ENCODE measurements at regions not wholly inside any gene's neighbourhood (a gene's known extent, or its start where the extent isn't known, plus 50 kb on each side); places are given as distances from the start of the nearest gene placed in this dataset.

DNA sequence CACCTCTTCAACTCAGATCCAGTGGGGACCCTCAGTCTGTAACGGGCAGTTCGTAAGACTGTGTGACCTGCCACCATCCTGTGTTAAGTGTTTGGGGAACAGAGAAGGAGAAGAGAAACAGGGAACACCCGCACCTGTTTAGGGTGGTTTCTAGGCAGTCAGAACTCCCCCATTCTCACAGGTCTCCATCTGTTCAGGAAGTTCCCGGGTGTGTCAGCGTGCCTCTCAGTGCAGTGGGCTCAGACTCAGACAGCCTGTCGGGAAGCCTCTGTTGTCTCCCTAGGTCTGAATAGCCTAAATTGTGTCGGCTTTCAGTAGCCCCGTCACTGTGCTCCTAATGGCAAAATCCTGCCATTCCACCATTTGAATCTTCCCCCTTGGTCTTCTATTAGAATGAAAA, 256.6 kb downstream of the LOXHD1 start:
- Histone ChIP-seq H3K56ac (replicated peaks; ENCODE audit: insufficient read length, low read depth, low read length) (no peak overlapping the region), H2AFZ (ENCODE audit: low read length) (no peak overlapping the region), H3K4me3 (ENCODE audit: extremely low read depth in 1 of 4, insufficient read depth in 2 of 4, low read depth in 3 of 4, low read length in 4 of 4) (no peak overlapping the region), H3K4me2 (ENCODE audit: insufficient read depth in 1 of 2, low read depth in 2 of 2, low read length in 2 of 2) (no peak overlapping the region), H3K9ac (replicated peaks in 1 of 4; ENCODE audit: extremely low read depth in 1 of 4, low read depth in 3 of 4, low read length in 3 of 4) (no peak overlapping the region), H2BK20ac (ENCODE audit: low read length) (no peak overlapping the region), H3K27ac (ENCODE audit: low read depth, low read length) (no peak overlapping the region), H4K20me1 (replicated peaks in 1 of 2; ENCODE audit: control insufficient read depth in 1 of 2, insufficient read depth in 2 of 2, low read length in 2 of 2) (peaks cover 0 to 7% of the 10 kb centered on the region in 2 experiments), H2BK12ac (ENCODE audit: low read depth, low read length) (no peak overlapping the region), H3K23ac (ENCODE audit: insufficient read length) (no peak overlapping the region), H2BK5ac (ENCODE audit: low read depth, low read length) (no peak overlapping the region), H3K27me3 (replicated peaks in 1 of 4; ENCODE audit: control insufficient read depth in 3 of 4, extremely low read depth in 1 of 4, insufficient read depth in 3 of 4, low read length in 3 of 4) (no peaks in the 10 kb centered on the region; a peak in 2 of 7 replicates), H4K91ac (replicated peaks; ENCODE audit: insufficient read length, low read length) (no peak overlapping the region), H4K8ac (ENCODE audit: extremely low read depth, insufficient read depth, low read length) (no peak overlapping the region), H3K18ac (ENCODE audit: extremely low read depth, low read length) (no peak overlapping the region), H3K23me2 (ENCODE audit: low read depth, low read length) (peaks cover 11% of the 10 kb centered on the region; the same call in 1 of the 2 replicates), H3K36me3 (ENCODE audit: control insufficient read depth in 2 of 4, insufficient read depth in 4 of 4, low read length in 3 of 4) (no peaks in the 10 kb centered on the region), H3K14ac (ENCODE audit: insufficient read length) (no peak overlapping the region), H4K5ac (ENCODE audit: insufficient read length, low read depth, low read length) (no peak overlapping the region), H2BK15ac (ENCODE audit: low read length) (no peak overlapping the region), H3K4me1 (replicated peaks in 1 of 4; ENCODE audit: control insufficient read depth in 3 of 4, insufficient read depth in 4 of 4, low read length in 3 of 4) (no peaks in the 10 kb centered on the region; a peak in 1 of 7 replicates), H3K79me2 (ENCODE audit: control insufficient read depth in 1 of 2, insufficient read depth in 2 of 2, low read length in 2 of 2) (no peaks in the 10 kb centered on the region), H3K9me3 (ENCODE audit: insufficient read depth in 2 of 2, low read depth in 1 of 2, low read length in 1 of 2) (no peaks in the 10 kb centered on the region), H2AK5ac (ENCODE audit: low read depth, low read length) (no peak overlapping the region), H2BK120ac (replicated peaks; ENCODE audit: low read depth, low read length) (no peak overlapping the region), H3K79me1 (ENCODE audit: low read depth, low read length) (peaks cover 4% of the 10 kb centered on the region; the same call in 1 of the 2 replicates), H3K4ac (replicated peaks; ENCODE audit: insufficient read length, low read depth, low read length) (no peak overlapping the region)
- DNase-seq (ENCODE audit: low read depth in 1 of 2, low spot score in 2 of 2) (no peak), FAIRE-seq (no peak)
- WGBS, 2 experiments (ENCODE audit: extremely low coverage in 1 of 2, insufficient coverage in 1 of 2, insufficient read length in 1 of 2, insufficient replicate concordance in 2 of 2, low coverage in 1 of 2, low lambda C conversion rate in 2 of 2, missing lambda C conversion rate in 1 of 2), result 86% methylated on average over 8 of the region's 8 CpGs; no CpG with 5 or more reads in 1 of the 2 experiments
- no peak for TF ChIP-seq CBX5 (IDR thresholded peaks at IDR 0.05; ENCODE audit: low read depth, low read length)
- TF ChIP-seq GABPA (IDR thresholded peaks at IDR 0.05; ENCODE audit: borderline replicate concordance, insufficient read depth, low read length), result no peak
- no peak for TF ChIP-seq SAP30 (IDR thresholded peaks at IDR 0.05; ENCODE audit: insufficient read depth, insufficient replicate concordance, low read length)
- no peak for TF ChIP-seq BRCA1 (IDR thresholded peaks at IDR 0.05; ENCODE audit: low read depth, low read length)
- no peak for TF ChIP-seq RFX5 (IDR thresholded peaks at IDR 0.05; ENCODE audit: borderline replicate concordance, low read depth, low read length)
- ChIA-PET CTCF (ENCODE audit: partially characterized antibody) (interaction anchor here (1.1 to 13.1 kb wide), 6 partner anchors 7 to 257 kb away, joined by 3 to 150 read pairs (median 12); no protein-coding TSS in a partner anchor), POLR2A (ENCODE audit: partially characterized antibody) (no interaction called here)

Measured in H1 (cell line).